NCI-H1417 treated with DMSO at 0.1 percent for 48 hours (cell line): ENCODE measurements at regions not wholly inside any gene's neighbourhood (a gene's known extent, or its start where the extent isn't known, plus 50 kb on each side); places are given as distances from the start of the nearest gene placed in this dataset.

Source experiments
- DNase-seq: peaks from one replicate; lab custom pipeline; 2025; lab: John Stamatoyannopoulos, UW

DNA sequence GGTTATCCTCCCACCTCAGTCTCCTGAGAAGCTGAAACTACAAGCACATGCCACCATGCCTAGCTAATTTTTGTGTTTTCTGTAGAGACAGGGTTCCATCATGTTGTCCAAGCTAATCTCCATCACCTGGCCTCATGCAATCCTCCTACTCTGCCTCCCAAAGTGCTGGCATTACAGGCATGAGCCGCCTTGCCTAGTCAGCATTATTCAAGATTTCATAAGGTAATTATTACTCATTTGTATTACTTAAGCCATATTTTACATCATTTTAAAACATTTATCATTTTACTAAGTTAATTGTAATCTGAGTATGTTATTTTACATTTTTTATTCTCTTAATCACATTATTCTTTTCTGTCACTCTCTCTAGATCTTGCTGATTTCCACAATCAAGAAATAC, 1575.6 kb downstream of the NCAM2 start:
- no peak for DNase-seq

DNA sequence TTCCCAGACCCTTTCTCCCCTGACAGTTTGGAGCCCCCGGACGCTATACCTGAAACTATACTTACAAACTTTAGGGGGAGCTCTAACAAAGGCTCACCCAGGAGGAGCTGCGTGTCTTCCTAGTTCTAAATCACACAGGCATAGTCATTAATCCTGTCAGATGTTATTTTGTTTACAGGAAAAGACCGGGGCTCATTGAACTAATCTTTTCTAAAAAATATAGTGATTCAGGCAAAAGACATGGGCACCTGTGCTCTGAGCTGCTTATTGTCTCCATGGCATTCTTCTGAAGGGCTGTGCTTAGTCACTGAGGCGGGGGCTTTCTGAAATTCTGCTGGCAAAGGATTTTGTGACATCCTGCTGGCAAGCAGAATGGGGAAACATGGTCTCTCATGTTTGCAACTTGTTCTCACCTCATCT, 1577.0 kb downstream of the NCAM2 start:
- no peak for DNase-seq

DNA sequence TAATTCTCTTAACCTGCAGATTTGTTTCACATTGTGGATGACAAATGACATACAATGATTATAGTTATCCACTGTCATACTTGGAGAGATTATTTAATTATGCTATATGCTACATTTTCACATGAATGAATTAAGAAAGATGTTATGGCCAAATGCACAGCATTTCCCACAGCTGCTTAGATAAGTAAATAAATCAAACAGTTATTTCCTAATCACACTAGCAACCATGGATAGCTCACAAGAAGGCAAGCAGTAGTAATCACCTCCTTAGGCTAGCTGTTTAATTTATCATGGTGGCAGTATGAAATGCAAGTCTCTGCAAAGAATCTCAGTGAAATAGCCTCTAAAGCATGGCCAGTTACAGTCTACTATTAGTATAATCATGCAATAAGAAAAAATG, 1581.5 kb downstream of the NCAM2 start:
- no peak for DNase-seq

DNA sequence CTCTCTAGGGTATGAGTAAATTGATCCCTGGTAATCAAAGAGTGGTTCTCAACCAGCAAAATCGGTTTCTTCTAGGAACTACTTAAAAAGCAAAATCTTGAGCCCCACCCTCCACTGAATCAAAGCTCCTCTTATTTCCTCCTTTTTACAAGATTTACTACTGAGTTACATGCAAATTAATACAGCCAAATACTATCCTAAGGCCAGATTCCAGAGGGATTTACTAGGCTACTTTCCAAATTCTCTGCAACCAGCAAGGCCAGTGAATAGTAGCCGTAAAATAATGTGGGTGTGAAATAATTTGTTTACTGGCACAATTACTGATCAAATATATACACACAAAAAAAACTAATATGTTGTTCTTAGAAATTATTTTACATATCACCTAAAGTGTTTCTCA, 1583.8 kb downstream of the NCAM2 start:
- DNase-seq: no peak

DNA sequence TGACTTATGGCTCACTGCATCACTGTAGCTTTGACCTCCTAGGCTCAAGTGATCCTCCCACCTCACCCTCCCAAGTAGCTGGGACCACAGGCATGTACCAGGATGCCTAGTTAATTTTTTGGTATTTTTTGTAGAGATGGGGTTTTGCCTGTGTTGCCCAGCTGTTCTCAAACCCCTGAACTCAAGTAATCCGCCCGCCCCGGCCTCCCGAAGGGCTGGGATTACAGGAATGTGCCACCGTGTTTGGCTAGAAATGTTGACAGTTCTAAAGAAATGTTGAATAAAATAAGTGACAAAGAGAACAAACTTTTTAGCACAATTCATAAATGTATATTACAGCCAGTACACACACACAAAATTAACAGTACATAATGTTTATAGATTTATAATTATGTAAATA, 1586.1 kb downstream of the NCAM2 start:
- no peak for DNase-seq

DNA sequence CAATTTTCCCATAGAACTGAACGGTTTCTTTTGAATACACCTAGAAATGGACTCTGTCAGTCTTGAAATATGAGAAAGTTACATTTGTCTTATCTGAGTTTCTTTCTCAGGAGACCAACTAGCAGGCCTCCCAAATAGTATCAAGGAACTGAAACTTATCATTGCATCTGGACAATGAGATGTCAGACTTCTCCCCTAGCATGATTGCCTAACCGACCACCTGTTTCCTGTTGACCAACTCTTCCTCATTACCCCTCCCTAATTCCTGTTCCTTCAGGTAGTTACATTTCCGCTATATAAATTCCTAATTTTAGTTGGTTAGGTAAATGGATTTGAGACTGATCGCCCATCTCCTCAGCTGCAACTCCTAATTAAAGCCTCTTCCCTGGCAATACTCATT, 1587.3 kb downstream of the NCAM2 start:
- no peak for DNase-seq

DNA sequence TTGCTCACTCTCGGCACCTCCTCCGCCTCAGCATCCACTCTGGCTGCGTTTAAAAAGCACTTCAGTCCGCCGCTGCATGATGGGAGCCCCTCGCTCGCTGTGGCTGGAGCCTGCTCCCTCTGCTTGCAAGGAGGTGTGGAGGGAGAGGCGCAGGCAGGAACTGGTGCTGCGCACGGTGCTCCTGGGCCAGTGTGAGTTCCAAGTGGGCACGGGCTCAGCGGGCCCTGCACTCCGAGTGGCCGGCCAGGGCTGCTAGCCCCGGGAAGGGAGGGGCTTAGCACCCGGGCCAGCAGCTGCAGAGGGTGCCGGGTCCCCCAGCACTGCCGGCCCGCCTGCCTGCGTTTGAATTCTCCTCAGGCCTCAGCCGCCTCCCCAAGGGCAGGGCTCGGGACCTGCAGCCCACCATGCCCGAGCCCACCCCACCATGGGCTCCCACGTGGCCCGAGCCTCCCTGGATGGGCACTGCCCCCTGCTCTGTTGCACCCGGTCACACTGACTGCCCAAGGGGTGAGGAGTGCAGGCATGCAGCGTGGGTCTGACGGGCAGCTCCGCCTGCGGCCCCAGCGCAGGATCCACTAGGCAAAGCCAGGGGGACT, 1599.5 kb downstream of the NCAM2 start:
- DNase-seq: no peak

DNA sequence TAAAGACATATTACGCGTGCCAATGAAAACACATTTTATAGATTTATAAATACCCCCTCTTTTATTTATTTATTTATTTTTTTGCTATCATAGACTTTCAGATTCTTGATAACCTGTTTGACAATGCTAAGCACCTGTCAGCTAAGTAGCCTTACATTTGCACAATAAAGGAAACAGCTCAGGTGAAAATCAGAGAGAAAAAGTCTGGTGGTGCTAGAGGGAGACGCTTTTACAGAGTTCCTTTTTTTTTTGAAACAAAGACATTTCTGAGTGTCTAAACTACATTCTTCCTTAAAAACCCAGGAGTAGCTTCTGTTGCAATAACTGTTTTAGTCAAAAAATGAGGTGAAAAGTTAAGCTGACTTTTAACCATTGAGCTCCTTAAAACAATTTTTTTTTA, 1611.6 kb downstream of the NCAM2 start:
- no peak for DNase-seq

DNA sequence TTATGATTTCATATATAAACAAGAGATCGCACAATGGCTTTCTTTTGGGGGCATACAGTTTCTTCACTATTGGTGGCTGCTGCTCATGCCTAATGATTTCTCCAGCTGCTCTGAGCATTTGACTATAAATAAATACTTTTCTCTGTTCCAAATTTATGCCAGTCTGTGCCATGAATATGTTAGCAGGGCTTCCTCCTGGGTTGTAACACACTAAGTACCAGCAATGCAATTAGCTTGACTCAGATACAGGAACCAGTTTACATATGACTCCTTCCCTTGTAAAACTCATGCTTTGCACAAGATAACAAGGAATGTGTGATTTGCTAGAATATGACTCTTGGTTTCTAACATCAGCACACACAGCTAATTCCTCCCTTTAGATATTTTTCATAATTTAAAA, 1629.7 kb downstream of the NCAM2 start:
- DNase-seq: no peak

DNA sequence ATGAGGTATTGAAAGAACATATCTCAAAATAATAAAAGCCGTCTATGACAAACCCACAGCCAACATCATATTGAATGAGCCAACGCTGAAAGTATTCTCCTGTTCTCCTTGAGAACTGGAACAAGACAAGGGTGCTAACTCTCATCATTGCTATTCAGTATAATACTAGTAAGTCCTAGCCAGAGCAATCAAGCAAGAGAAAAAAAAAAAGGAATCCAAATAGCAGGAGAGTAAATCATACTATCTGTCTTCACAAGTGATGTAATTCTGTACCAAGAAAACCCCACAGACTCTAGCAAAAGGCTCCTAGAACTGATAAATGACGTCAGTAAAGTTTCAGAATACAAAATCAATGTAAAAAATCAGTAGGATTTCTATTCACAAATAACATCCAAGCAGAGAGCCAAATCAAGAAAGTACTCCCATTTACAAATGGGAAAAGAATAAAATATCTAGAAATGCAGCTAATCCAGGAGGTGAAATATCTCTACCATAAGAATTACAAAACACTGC, 1632.8 kb downstream of the NCAM2 start:
- no peak for DNase-seq

DNA sequence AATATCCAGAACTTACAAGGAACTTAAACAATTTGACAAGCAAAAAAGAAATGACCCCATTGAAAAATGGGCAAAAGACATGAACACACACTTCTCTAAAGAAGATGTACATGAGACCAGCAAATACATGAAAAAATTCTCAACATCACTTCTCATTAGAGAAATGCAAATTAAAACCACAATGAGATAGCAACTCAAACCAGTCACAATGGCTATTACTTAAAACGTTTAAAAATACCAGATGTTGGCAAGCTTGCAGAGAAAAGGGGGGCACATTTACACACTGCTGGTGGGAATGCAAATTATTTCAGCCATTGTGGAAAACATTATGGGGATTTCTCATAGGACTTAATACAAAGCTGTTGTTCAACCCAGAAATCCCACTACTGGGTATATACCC, 1634.0 kb downstream of the NCAM2 start:
- no peak for DNase-seq

DNA sequence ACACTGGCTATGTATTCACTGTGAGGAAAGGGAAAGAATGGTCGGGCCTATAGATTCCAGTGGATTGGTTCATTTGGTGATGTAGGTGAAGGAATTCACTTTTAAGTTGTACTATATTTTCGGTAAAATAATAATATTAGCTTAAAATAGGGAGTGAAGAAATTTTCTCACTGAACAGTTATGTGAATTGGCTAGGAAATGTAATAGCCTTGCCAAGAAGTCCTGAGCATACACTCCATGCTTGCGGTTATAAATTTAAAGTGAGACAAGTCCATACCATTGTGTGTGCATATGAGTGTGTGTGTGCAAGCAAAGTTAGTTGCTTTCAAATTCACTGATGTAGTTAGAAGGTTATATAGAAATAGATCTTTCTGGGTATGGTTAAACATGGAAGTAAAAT, 1651.0 kb downstream of the NCAM2 start:
- no peak for DNase-seq

DNA sequence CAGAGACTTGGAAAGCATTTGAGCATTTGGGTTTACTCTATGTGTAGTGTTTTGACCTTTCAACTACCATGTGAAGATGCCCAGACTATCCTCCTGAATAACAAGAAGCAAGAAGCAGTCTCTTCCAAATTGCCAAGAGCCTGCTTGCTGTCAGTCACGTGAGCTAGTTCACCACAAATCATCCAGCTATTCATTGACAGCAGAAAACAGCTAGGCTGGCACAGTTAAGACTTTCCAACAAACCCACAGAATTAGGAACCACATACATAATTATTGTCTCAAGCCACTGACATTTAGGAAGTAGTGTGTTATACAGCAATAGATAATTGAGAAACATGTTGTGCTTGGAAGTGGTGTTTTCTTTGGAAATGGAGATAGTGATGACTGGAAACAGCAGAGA, 1652.0 kb downstream of the NCAM2 start:
- no peak for DNase-seq

DNA sequence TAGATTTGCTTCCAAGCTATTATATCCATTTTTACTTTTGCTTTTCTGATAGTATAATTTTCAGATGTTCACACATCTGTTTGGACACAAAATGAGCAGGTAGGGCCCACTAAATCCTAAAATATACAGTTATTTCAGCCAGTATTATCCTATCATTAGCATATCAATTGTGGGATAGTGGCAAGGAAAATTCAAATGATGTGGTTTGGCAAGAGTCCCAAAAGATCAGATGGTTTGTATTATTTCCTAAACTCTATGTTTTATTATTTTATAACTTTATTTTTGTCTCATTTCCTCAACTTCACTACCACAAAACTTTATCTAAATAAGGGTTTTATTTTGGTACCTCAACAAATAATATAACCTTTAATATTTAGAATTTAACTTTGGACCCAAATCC, 1659.6 kb downstream of the NCAM2 start:
- DNase-seq: no peak

DNA sequence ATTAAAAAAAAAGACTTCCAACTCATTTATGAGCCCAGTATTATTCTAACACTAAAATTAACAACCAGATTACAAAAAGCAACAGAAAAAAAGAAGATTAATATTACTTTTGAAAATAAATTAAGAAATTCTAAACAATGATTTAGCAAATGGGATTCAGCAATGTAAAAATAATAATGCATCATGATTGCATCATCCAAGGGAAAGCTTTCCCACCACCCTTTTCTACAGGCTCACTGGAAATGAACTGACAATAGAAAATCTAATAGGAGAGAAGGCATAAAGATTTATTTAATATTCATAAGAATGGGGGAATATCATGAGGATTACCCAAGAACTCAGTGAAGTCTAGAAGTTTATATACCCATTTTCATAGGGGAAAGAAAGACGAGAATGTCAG, 1671.9 kb downstream of the NCAM2 start:
- no peak for DNase-seq

DNA sequence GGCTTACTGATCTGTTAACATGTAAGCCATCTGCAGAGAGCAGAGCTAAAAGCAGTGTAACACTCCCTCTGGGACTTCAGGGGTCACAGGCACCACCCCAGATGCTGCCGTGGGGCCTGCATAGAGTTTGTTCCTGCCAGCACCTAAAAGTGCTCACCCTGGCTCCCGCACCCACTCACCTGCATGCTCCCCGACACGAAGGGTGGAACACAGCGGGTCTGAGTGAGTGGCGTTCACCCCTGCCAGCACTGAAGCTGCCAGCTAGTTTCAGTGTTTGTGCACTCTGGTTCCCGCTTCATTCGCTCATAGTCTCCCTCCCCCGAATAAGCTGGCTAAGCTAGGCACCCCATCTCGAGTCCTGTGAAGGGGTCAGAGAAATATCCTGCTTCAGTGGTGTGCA, 1681.0 kb downstream of the NCAM2 start:
- DNase-seq: no peak

DNA sequence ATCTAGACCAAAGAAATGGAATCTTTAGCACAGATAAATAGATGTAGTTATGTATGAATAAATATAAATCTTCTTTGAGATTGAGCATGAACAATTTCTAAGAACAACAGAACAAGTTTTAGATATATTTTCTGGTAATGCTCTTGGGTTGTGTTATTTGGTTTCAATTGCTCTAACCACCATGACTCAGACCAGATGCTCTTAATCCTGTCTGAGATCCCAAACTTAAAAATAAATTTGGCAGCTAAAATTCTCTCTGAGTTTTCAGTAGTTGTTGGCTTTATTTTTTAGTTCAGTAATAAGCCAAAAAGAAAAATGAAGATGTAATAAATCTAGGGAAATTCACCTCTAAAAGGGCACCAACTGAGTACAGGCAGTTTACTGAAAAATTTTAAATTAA, 1693.4 kb downstream of the NCAM2 start:
- no peak for DNase-seq

DNA sequence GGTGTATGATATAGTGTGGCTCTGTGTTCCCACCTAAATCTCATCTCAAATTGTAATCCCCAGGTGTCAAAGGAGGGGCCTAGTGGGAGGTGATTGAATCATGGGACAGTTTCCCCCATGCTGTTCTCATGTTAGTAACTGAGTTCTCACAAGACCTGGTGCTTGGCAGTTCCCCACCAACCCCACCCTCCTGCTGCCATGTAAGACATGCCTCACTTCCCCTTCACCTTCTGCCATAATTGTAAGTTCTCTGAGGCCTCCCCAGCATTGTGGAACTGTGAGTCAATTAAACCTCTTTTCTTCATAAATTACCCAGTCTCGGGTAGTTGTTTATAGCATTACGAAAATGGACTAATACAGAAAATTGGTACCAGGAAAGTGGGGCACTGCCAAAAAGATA, 1705.3 kb downstream of the NCAM2 start:
- no peak for DNase-seq

DNA sequence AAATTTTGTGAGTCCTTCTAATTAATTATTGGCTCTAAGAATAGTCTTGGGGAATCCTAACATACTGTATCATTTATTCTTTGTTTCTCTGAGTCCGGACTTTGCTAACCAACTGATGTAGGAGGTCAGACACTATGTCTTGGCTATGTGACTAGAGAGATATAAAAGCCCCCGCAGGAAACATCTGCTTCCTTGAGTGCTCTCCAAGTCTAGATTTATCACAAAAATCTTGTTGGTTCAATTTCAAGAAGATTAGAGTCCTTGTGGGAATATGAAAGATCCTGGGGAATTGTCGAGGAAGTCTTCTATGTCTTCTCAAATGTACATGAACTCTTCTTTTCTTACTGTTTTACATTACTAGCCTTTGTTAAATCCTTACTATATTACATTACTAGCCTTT, 1712.5 kb downstream of the NCAM2 start:
- no peak for DNase-seq

DNA sequence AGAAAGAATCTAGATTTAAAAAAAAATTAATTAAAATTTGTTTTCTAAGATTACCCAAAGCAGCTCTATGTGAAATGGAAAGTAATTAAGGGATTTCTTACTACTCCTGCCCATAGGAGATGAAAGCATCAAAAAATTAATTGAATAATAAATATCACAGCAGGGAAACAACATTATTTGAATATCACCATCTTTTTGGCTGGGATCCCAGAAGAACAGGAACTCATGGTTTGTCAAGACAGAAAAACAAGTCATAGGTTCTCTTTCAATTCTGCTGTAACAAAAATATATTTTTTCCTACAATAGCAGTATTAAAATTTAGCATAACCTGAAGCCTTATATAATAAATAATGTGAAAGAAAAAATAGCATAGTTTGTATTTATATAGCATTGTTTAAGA, 1713.4 kb downstream of the NCAM2 start:
- DNase-seq: no peak

DNA sequence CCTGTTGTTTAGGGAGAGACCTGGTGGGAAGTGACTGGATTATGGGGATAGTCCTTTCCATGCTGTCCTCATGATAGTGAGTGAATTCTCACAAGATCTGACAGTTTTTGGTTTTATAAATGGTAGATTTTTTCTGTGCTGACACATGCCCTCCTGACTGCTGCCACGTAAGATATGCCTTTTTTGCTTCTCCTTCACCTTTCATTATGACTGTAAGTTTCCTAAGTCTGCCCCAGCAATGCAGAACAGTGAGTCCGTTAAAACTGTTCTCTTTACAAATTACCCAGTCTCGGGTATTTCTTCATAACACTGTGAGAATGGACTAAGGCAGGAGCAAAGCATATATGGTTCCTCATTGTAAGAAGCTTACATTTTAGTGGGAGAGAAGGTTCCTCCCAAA, 1727.2 kb downstream of the NCAM2 start:
- no peak for DNase-seq

DNA sequence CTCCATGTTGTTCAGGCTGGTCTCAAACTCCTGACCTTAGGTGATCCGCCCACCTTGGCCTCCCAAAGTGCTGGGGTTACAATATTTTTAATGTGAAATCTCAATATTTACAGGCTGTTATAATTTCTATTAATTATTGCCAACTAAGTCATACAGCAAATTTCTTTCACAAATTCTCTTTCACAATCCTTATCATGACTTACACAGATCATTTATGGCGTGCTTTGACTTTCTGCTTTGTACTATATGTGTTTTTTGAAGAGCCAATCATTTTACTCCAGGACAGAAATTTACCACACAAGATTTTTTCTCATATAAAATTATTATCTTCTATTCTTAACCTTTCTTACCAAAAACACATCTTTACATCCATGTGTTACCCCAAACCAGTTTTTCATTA, 1729.9 kb downstream of the NCAM2 start:
- no peak for DNase-seq

DNA sequence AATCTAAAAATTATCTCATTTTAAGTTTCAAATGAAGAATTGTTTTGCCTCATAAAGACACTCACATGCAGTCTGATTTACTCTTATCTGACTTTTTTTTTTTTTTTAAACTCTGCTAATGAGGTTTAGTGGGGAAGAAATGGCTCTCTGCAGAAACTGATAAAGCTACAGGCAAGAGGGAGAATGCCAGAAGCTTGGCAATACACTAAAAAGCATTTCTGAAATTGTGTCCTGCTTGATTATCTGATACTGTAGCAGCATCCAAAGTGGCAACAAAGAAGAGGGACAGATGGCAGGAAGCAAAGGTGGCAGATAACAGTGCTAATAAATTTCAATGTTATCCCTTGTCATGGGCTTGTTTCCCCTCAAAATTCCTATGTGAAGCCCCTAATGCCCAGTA, 1744.9 kb downstream of the NCAM2 start:
- DNase-seq: no peak

DNA sequence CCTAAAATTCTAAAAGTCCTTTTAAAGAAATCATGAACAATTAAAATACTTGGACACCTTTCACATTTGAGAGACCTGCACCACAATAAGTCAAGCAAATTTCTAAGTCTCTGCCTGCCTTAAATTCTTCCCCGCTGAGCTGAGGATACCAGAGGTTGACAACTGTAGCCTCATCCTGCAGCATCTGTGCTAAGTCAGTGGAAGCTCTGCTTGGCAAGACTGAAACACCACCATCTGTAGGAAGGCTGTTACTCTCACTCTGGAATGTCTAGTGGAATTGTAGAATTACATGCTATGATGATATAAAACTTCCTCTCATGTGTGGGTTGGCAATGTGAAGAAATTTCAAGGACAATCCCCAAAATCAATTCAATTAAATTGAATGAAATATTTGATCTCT, 1756.5 kb downstream of the NCAM2 start:
- no peak for DNase-seq

DNA sequence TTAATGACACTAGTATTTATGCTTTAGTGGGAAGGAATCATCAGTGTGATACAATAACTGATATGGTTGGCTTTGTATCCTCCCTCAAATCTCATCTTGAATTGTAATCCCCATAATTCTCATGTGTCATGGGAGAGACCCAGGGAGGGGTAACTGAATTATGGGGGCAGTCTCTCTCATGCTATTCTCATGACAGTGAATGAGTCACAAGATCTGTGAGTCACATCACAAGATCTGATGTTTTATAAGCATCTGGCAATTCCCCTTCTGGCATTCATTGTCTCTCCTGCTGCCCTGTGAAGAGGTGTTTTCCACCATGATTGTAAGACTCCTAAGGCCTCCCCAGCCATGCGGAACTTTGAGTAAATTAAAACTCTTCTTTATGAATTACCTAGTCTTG, 1760.3 kb downstream of the NCAM2 start:
- no peak for DNase-seq
